ENCODE measurements at regions not wholly inside any gene's neighbourhood (a gene's known extent, or its start where the extent isn't known, plus 50 kb on each side); places are given as distances from the start of the nearest gene placed in this dataset.

DNA sequence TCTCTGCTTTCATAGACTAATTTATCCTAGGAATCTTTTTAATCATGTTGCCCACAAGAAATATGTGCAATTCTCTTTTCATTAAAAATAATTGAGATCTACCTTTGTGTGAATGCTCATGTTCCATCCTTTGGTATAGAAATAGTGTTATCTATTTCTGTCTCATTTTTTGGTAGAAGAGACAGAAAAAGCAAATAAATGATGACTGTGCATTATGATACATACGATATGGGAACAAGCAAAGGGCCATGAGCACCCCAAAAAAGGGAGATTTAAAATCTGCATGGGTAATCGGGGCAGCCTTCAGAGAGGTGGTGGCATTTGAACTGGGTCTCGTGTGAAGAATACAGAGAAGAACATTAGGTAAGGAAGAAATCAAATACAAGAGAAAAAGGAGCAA, 1197.5 kb upstream of the AUTS2 start:
- Mint-ChIP-seq H3K36me3 (ENCODE audit: low read depth) (peaks cover 49% of the 10 kb centered on the region), H3K4me1 (no peaks in the 10 kb centered on the region), H3K9me3 (peaks cover 98% of the 10 kb centered on the region), H3K27ac (no peak overlapping the region), H3K27me3 (ENCODE audit: insufficient read depth, low read depth, poor library complexity) (peaks cover 2% of the 10 kb centered on the region), H3K4me3 (no peak overlapping the region)
- ATAC-seq (no peak), DNase-seq (ENCODE audit: low spot score) (no peak)
- H3K79me2 ChIP-seq (replicated peaks; ENCODE audit: insufficient read depth): no peaks in the 10 kb centered on the region
- no peaks in the 10 kb centered on the region for H4K20me1 ChIP-seq (replicated peaks; ENCODE audit: insufficient read depth)
- no peaks in the 10 kb centered on the region for H3F3A ChIP-seq (replicated peaks; ENCODE audit: low read depth)
- H3K27me3 ChIP-seq (ENCODE audit: insufficient read depth): no peaks in the 10 kb centered on the region
- no peaks in the 10 kb centered on the region for H3K9me2 ChIP-seq (ENCODE audit: insufficient read depth)
- no peaks in the 10 kb centered on the region for H3K4me1 ChIP-seq (ENCODE audit: insufficient read depth)
- TF ChIP-seq EZH2 (IDR thresholded peaks at IDR 0.05; ENCODE audit: low read depth, unreplicated experiment) (no peak), NANOG (IDR thresholded peaks at IDR 0.05; ENCODE audit: borderline replicate concordance) (no peak), POLR2AphosphoS5 (IDR thresholded peaks at IDR 0.05; ENCODE audit: low read depth) (no peak), EZH2phosphoT487 (IDR thresholded peaks at IDR 0.05; ENCODE audit: unreplicated experiment) (no peak), CREB1 (CRISPR knock-in tag; IDR thresholded peaks at IDR 0.05; ENCODE audit: low read depth) (no peak)
- TF ChIP-seq, protein P1, sequence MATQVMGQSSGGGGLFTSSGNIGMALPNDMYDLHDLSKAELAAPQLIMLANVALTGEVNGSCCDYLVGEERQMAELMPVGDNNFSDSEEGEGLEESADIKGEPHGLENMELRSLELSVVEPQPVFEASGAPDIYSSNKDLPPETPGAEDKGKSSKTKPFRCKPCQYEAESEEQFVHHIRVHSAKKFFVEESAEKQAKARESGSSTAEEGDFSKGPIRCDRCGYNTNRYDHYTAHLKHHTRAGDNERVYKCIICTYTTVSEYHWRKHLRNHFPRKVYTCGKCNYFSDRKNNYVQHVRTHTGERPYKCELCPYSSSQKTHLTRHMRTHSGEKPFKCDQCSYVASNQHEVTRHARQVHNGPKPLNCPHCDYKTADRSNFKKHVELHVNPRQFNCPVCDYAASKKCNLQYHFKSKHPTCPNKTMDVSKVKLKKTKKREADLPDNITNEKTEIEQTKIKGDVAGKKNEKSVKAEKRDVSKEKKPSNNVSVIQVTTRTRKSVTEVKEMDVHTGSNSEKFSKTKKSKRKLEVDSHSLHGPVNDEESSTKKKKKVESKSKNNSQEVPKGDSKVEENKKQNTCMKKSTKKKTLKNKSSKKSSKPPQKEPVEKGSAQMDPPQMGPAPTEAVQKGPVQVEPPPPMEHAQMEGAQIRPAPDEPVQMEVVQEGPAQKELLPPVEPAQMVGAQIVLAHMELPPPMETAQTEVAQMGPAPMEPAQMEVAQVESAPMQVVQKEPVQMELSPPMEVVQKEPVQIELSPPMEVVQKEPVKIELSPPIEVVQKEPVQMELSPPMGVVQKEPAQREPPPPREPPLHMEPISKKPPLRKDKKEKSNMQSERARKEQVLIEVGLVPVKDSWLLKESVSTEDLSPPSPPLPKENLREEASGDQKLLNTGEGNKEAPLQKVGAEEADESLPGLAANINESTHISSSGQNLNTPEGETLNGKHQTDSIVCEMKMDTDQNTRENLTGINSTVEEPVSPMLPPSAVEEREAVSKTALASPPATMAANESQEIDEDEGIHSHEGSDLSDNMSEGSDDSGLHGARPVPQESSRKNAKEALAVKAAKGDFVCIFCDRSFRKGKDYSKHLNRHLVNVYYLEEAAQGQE (IDR thresholded peaks at IDR 0.05; ENCODE audit: unreplicated experiment): no peak
- TF ChIP-seq, protein P2, sequence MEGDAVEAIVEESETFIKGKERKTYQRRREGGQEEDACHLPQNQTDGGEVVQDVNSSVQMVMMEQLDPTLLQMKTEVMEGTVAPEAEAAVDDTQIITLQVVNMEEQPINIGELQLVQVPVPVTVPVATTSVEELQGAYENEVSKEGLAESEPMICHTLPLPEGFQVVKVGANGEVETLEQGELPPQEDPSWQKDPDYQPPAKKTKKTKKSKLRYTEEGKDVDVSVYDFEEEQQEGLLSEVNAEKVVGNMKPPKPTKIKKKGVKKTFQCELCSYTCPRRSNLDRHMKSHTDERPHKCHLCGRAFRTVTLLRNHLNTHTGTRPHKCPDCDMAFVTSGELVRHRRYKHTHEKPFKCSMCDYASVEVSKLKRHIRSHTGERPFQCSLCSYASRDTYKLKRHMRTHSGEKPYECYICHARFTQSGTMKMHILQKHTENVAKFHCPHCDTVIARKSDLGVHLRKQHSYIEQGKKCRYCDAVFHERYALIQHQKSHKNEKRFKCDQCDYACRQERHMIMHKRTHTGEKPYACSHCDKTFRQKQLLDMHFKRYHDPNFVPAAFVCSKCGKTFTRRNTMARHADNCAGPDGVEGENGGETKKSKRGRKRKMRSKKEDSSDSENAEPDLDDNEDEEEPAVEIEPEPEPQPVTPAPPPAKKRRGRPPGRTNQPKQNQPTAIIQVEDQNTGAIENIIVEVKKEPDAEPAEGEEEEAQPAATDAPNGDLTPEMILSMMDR (conservative IDR thresholded peaks at IDR 0.05; ENCODE audit: low read depth in 2 of 2): no peak
- TF ChIP-seq, protein P3, sequence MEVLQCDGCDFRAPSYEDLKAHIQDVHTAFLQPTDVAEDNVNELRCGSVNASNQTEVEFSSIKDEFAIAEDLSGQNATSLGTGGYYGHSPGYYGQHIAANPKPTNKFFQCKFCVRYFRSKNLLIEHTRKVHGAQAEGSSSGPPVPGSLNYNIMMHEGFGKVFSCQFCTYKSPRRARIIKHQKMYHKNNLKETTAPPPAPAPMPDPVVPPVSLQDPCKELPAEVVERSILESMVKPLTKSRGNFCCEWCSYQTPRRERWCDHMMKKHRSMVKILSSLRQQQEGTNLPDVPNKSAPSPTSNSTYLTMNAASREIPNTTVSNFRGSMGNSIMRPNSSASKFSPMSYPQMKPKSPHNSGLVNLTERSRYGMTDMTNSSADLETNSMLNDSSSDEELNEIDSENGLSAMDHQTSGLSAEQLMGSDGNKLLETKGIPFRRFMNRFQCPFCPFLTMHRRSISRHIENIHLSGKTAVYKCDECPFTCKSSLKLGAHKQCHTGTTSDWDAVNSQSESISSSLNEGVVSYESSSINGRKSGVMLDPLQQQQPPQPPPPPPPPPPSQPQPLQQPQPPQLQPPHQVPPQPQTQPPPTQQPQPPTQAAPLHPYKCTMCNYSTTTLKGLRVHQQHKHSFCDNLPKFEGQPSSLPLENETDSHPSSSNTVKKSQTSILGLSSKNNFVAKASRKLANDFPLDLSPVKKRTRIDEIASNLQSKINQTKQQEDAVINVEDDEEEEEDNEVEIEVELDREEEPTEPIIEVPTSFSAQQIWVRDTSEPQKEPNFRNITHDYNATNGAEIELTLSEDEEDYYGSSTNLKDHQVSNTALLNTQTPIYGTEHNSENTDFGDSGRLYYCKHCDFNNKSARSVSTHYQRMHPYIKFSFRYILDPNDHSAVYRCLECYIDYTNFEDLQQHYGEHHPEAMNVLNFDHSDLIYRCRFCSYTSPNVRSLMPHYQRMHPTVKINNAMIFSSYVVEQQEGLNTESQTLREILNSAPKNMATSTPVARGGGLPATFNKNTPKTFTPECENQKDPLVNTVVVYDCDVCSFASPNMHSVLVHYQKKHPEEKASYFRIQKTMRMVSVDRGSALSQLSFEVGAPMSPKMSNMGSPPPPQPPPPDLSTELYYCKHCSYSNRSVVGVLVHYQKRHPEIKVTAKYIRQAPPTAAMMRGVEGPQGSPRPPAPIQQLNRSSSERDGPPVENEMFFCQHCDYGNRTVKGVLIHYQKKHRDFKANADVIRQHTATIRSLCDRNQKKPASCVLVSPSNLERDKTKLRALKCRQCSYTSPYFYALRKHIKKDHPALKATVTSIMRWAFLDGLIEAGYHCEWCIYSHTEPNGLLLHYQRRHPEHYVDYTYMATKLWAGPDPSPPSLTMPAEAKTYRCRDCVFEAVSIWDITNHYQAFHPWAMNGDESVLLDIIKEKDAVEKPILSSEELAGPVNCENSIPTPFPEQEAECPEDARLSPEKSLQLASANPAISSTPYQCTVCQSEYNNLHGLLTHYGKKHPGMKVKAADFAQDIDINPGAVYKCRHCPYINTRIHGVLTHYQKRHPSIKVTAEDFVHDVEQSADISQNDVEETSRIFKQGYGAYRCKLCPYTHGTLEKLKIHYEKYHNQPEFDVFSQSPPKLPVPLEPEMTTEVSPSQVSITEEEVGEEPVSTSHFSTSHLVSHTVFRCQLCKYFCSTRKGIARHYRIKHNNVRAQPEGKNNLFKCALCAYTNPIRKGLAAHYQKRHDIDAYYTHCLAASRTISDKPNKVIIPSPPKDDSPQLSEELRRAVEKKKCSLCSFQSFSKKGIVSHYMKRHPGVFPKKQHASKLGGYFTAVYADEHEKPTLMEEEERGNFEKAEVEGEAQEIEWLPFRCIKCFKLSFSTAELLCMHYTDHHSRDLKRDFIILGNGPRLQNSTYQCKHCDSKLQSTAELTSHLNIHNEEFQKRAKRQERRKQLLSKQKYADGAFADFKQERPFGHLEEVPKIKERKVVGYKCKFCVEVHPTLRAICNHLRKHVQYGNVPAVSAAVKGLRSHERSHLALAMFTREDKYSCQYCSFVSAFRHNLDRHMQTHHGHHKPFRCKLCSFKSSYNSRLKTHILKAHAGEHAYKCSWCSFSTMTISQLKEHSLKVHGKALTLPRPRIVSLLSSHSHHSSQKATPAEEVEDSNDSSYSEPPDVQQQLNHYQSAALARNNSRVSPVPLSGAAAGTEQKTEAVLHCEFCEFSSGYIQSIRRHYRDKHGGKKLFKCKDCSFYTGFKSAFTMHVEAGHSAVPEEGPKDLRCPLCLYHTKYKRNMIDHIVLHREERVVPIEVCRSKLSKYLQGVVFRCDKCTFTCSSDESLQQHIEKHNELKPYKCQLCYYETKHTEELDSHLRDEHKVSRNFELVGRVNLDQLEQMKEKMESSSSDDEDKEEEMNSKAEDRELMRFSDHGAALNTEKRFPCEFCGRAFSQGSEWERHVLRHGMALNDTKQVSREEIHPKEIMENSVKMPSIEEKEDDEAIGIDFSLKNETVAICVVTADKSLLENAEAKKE (CRISPR knock-in tag; IDR thresholded peaks at IDR 0.05): no peak
- H3K27ac ChIP-seq (ENCODE audit: low read depth): no peak overlapping the region
- H3K36me3 ChIP-seq (ENCODE audit: insufficient read depth): no peaks in the 10 kb centered on the region
- H2AFZ ChIP-seq: no peak overlapping the region
- H3K4me3 ChIP-seq: no peak overlapping the region
- no peak overlapping the region for H3K4me2 ChIP-seq
